ENCODE measurements at regions not wholly inside any gene's neighbourhood (a gene's known extent, or its start where the extent isn't known, plus 50 kb on each side); places are given as distances from the start of the nearest gene placed in this dataset.

DNA sequence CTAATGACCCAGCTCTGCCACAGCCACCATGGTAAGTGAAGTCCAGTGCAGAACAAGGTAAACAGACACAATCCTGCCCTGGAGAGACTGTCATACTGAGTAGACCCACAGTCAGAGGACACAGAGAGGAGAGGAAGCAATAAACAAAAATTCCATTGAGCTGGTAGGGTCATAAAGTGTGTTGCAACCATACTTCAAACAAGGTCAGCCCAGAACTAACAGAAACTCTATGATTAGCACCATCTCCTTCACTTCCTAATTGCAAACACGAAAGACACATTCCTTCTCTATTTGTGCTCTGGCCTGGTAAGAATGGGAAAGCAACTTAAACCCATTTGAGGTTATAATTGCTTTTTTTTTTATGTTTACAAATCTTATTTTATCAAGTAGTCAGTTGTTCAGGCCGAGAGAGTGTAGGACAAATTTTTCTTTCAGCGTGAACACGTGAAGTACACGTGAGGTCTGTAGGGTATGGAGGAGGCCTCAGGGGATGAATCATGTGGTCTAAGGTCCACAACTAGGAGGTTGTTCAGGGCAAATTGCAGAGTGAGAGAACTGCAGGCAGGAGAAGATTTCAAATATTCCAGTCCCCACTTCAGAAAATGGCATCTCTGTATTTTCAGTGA lies 71.4 kb upstream of the GLS start:
- DNase-seq (ENCODE audit: low read depth): no peak

DNA sequence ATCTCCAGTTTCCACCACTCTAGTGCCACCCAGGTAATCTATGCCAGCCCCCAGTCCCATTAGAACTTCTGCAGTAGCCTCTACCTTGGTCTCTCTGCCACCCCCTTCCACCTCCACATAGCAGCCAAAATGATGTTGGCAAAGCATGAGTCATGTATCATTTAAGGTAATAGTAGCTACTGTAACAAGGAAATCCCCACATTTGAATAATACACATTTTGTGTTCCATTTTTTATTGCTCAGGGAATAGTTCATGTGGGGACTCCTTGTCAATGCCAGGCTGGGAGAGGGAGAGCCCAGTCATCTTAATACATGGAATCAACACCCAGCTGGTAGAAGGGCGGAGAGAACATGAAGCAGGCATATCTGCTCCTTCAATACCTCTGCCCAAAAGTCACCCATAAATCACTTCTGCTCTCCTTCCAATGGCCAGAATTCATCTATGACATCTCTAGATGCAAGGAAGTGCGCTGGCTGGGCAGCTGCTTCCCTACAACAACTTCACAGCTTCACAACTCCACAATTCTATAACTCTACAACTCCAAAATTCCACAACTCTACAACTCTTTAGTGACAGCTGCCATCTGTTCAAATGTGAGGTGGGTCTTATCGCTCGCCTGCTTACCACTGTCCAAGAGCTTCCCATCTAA lies 70.6 kb upstream of the GLS start:
- no peak for DNase-seq (ENCODE audit: low read depth)

DNA sequence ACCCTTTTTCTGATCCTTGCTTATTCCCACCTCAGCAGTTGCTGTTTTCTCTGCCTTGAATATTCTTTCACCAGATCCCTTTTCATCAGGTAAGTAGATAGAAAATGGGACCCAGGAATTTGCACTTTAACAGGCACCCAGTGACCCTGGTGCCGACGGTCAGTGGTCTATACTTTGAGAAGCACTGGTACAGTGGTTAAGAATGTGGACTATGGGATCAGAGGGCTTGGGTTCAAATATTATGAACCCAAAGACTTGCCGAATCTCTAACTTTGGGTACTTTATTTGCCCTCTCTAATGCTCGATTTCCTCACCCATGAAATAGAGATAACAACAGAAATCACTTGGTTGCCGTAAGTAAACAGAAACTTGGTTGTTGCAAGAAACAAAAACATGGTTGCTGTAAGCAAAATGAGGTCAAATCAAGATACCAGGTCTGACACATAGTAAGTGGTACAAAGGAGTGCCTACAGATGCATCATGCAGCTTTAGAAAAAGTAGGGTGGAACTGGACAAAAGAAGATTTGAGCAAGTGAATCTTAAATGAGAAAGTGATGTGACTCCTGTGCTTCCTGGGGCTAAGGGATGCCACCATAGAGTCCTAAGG lies 69.5 kb upstream of the GLS start:
- no peak for DNase-seq (ENCODE audit: low read depth)

DNA sequence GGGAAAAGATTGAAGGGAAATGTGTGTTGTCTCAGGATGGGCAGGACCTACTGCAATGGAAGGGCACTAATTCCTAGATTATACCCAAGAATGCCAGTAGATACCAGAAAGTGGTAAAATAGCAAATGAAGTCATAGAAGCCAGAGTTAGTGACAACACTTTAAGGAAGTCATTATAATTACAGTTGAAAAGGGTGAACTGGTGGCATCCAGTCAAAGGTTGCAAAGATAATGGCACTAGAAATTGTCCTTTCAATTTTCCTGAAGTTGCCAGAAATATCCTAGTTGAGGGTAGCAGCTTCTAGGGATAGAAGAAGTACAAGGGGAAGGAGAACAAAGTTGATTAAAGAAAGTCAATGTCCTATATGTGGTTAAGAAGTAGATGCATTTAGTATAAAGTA lies 68.8 kb upstream of the GLS start:
- DNase-seq (ENCODE audit: low read depth): no peak

DNA sequence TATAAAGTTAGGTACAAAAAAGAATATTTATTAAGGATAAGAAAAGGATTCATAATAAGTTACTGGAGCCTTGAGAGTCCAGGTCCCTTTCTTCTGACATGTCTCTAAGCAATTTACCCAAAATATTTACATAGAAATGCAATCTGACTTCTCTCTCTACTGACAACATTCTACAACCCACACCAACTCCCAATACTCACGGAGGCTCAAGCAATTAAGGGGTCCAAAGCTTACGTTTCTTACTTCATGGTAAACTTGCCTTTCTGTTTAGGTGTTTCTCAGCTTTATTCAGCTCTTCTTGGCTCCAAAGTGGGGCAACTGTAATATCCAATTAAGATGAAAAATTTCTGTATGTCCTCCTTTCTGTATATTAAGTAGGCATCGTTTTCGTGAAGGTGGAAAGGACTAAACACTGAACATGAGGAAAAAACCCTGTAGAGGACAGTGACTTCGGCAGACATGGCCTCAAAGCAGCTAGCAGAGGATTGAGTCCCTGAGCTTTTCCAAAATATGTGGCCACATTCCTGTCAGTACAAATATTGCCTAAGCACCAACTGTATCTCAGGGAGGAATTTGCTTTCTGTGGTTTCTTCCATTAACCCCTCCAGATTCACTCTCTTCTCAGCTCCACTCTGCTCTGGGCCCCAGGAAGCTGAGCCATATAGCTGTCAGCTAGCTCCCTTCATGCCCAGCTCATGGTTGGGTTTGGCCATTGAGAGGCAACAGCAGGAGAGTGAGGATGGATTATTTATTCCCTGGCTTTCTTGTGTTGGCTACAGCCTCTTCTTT lies 67.9 kb upstream of the GLS start:
- peak; percentile 28 for DNase-seq (ENCODE audit: low read depth)

DNA sequence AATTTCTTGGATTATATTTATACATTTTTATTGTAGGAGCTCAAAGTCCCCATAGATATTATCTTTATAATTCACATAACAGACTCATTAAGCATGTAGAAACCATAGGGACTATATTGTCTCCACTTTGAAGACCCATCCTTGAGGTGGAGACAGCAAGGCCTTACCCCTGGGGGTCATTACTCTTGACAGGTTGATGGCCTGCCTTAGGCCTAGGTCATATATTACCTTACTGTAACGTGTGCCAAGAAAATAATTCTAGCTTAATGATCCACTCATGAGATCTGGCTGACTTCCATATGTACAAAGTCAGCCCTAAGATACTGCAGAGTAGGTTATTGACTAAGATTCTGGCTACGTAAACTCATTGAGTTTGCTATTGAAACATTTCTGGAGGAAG lies 65.4 kb upstream of the GLS start:
- no peak for DNase-seq (ENCODE audit: low read depth)

DNA sequence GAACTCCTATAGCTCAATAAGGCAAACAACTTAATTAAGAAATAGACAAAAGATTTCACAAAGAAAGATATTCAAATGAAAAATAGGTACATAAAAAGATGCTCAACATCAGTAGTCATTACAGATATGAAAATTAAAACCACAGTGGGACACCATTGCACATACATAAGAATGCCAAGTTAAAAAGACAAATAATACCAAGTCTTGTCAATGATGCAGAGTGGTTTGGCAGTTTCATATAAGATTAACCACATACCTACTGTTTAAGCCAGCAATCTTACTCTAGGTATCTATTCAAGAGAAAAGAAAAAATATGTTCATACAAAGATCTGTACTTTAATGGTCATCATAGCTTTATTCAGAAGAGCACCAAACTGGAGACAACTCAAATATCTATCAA lies 63.5 kb upstream of the GLS start:
- no peak for DNase-seq (ENCODE audit: low read depth)

DNA sequence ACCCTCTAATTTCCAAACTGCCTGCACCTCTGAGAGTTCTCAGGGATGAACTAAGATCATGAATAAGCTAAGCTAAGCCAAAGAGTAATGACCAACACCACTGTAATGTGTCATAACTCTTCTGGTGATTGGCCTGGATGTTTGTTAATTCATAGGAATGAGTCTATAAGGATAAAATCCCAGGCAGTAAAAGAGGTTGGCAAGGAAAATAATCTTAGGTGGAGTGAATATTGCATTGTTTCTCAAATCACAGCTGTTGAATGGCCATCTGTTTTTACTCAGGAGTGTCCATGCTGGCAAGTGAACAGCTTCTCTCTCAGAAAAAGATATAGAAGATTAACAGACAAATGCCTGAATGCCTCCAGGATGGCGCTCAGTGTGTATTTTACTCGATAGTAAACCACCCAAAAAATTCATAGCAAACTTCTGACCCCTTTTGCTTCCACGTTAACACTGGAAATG lies 60.8 kb upstream of the GLS start:
- DNase-seq (ENCODE audit: low read depth): no peak

DNA sequence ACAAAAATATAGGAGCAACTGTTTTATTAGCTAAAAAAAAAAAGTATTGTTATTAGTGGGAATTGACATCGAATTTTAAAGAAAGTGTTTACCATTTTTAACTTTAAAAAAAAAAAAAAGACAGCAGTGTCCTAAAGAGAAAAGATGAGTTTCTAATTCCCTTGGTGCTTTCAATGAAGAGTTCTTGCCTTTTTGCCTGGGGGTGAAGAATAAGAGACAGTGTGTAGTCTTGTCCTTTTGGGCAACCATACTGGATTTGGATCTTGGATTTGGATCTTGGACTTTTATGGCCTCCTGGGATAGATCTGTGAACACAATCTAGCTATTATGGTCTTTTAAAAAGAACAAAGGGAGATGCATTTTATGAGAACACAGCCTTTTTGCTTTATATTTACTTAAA lies 60.2 kb upstream of the GLS start:
- DNase-seq (ENCODE audit: low read depth): no peak

DNA sequence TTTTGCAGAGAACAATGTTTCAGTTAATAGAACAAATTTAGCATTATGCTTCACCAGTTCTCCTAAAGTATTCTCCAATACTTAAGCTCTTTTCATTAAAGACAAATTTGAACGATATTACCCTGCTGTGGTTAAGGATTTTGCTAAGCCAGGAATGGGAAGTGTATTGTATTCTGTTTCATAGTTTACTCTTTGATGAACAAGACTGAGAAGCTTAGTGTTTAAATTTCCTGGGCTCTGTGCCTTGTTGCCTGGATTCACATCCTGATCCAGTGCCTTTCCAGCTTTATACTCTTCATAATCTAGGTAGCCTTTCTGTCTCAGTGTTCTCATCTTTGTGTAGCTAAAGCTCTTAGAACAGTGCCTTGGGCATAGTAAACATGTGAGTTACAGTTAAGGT lies 58.6 kb upstream of the GLS start:
- DNase-seq (ENCODE audit: low read depth): no peak

DNA sequence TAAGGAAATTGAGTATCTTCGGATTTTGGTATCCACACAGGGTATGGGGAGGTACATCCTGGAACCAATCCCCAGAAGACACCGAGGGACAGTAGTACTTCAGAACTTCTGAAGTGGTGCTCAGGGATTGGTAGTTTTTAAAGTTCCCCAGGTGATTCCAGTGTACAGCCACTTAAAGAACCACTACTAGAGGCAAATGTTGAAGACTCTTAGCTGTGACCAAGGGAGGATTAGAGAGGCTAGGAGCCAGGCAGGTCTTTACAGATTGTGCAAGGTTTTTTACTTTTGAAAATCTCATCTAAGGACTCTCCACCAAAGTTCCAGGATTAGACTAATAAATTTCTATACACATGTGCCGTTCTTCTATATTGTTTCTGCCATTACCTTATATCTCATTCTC lies 52.9 kb upstream of the GLS start:
- DNase-seq (ENCODE audit: low read depth): no peak

DNA sequence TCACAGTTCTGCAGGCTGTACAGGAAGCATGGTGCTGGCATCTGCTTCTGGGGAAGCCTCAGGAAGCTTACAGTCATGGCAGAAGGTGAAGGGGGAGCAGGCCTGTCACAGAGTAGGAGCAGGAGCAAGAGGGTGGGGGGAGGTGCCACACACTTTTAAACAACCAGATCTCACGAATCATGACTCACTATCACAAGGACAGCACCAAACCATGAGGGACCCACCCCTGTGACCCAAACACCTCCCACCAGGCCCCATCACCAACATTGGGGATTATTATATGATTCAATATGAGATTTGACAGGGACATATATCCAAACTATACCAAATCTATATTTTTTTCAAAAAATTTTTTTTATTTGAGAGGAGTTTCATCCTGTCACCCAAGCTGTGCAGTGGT lies 51.0 kb upstream of the GLS start:
- no peak for DNase-seq (ENCODE audit: low read depth)

Data from non-pigmented ciliary epithelial cell (primary cell).